GM19463 (cell line): ENCODE measurements at regions not wholly inside any gene's neighbourhood (a gene's known extent, or its start where the extent isn't known, plus 50 kb on each side); places are given as distances from the start of the nearest gene placed in this dataset.
"Not testable (repeated sequence)": the region's sequence is repeated elsewhere in the genome, so short reads cannot be mapped to it uniquely, and the experiment has no call there.

Experiments
- ATAC-seq: cut with Tn5 transposase; IDR thresholded peaks from one replicate; pipeline ENCODE4 v1.9.1; 2021; ENCODE audit warnings: mild to moderate bottlenecking, moderate library complexity; ENCODE audit not compliant: unreplicated experiment

GRCh38 chr18:64369830-64370440 lies 221.0 kb upstream of the LINC00305 start:
- not testable (repeated sequence) for ATAC-seq

GRCh38 chr18:64365106-64365505 lies 216.2 kb upstream of the LINC00305 start:
- ATAC-seq: no peak

- ATAC-seq: no peak
These were observed 188.8 kb upstream of the LINC00305 start for GRCh38 chr18:64337673-64338072.

GRCh38 chr18:64337018-64337417 lies 188.1 kb upstream of the LINC00305 start:
- no peak for ATAC-seq

GRCh38 chr18:64334748-64335147 lies 185.9 kb upstream of the LINC00305 start:
- ATAC-seq: no peak

- ATAC-seq: no peak
These were observed 184.7 kb upstream of the LINC00305 start for GRCh38 chr18:64333584-64333983.

GRCh38 chr18:64332835-64333234 lies 183.9 kb upstream of the LINC00305 start:
- no peak for ATAC-seq

GRCh38 chr18:64331419-64331818 lies 182.5 kb upstream of the LINC00305 start:
- ATAC-seq: no peak

- ATAC-seq: no peak
These were observed 182.0 kb upstream of the LINC00305 start for GRCh38 chr18:64330931-64331330.

- ATAC-seq: no peak
These were observed 181.3 kb upstream of the LINC00305 start for GRCh38 chr18:64330161-64330560.

GRCh38 chr18:64322189-64322588 lies 173.3 kb upstream of the LINC00305 start:
- no peak for ATAC-seq

- ATAC-seq: no peak
These were observed 169.7 kb upstream of the LINC00305 start for GRCh38 chr18:64318547-64318946.

GRCh38 chr18:64311859-64312258 lies 163.0 kb upstream of the LINC00305 start:
- no peak for ATAC-seq

GRCh38 chr18:64295839-64296238 lies 147.0 kb upstream of the LINC00305 start:
- no peak for ATAC-seq

- no peak for ATAC-seq
These were observed 146.1 kb upstream of the LINC00305 start for GRCh38 chr18:64294967-64295366.

- ATAC-seq: no peak
These were observed 139.5 kb upstream of the LINC00305 start for GRCh38 chr18:64288432-64288831.

GRCh38 chr18:64287926-64288325 lies 139.0 kb upstream of the LINC00305 start:
- no peak for ATAC-seq

- ATAC-seq: no peak
These were observed 134.2 kb upstream of the LINC00305 start for GRCh38 chr18:64283059-64283458.

- ATAC-seq: no peak
These were observed 129.1 kb upstream of the LINC00305 start for GRCh38 chr18:64278026-64278425.

GRCh38 chr18:64276311-64277090 lies 127.6 kb upstream of the LINC00305 start:
- ATAC-seq: no peak

- ATAC-seq: no peak
These were observed 126.9 kb upstream of the LINC00305 start for GRCh38 chr18:64275593-64276300.

- ATAC-seq: no peak
These were observed 124.8 kb upstream of the LINC00305 start for GRCh38 chr18:64273724-64274123.
